NB4 (cell line): ENCODE measurements at regions not wholly inside any gene's neighbourhood (a gene's known extent, or its start where the extent isn't known, plus 50 kb on each side); places are given as distances from the start of the nearest gene placed in this dataset.

ENCODE experiments used
- DNase-seq: peaks from one replicate; pipeline ENCODE4 v3.0.0; 2010; ENCODE audit warnings: low read depth
- H3K4me3 ChIP-seq: one replicate; pipeline ENCODE4 v1.5.1; 2011; ENCODE audit warnings: mild to moderate bottlenecking, low read depth, low read length, moderate library complexity
- MAX ChIP-seq: IDR thresholded peaks from 2 replicates; pipeline ENCODE4 v1.6.1; 2011; ENCODE audit warnings: low read depth, low read length
- MYC ChIP-seq: IDR thresholded peaks from 2 replicates; pipeline ENCODE4 v1.6.1; 2011; ENCODE audit warnings: low read depth, low read length
- POLR2A ChIP-seq: IDR thresholded peaks from 2 replicates; pipeline ENCODE4 v1.6.1; 2011; ENCODE audit warnings: mild to moderate bottlenecking; ENCODE audit not compliant: insufficient read length; ENCODE audit errors: extremely low read depth
- TF ChIP-seq, protein P1 (sequence below): IDR thresholded peaks from one replicate; pipeline ENCODE4 v1.5.1; 2012; ENCODE audit warnings: low read depth, low read length

- TF ChIP-seq, protein P1, sequence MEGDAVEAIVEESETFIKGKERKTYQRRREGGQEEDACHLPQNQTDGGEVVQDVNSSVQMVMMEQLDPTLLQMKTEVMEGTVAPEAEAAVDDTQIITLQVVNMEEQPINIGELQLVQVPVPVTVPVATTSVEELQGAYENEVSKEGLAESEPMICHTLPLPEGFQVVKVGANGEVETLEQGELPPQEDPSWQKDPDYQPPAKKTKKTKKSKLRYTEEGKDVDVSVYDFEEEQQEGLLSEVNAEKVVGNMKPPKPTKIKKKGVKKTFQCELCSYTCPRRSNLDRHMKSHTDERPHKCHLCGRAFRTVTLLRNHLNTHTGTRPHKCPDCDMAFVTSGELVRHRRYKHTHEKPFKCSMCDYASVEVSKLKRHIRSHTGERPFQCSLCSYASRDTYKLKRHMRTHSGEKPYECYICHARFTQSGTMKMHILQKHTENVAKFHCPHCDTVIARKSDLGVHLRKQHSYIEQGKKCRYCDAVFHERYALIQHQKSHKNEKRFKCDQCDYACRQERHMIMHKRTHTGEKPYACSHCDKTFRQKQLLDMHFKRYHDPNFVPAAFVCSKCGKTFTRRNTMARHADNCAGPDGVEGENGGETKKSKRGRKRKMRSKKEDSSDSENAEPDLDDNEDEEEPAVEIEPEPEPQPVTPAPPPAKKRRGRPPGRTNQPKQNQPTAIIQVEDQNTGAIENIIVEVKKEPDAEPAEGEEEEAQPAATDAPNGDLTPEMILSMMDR = no peak
- no peak for TF ChIP-seq MYC
- TF ChIP-seq MAX = no peak
- TF ChIP-seq POLR2A = no peak
- H3K4me3 ChIP-seq = no peak overlapping the region
- no peak for DNase-seq
Observed at GRCh38 chr4:61128682-61129081, 71.4 kb upstream of the ADGRL3 start.

DNA sequence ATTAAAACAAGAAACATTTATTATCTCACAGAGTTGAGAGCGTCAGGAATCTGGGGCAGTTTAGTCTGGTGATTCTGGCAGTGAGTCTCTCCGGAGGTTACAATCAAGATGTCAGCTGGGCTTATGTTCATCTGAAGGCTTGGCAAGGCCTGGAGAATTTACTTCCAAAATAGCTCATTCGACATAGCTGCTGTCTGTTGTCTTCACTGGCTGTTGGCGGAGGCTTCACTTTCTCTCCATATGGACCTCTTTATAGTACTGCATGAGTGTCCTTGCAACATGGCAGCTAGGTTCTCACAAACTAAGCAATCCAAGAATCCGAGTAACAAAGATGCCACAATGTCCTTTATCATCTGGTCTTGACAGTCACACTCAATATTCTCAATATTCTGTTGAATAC lies 70.2 kb upstream of the ADGRL3 start:
- TF ChIP-seq, protein P1 = no peak
- no peak for TF ChIP-seq POLR2A
- TF ChIP-seq MAX = no peak
- no peak for TF ChIP-seq MYC

DNA sequence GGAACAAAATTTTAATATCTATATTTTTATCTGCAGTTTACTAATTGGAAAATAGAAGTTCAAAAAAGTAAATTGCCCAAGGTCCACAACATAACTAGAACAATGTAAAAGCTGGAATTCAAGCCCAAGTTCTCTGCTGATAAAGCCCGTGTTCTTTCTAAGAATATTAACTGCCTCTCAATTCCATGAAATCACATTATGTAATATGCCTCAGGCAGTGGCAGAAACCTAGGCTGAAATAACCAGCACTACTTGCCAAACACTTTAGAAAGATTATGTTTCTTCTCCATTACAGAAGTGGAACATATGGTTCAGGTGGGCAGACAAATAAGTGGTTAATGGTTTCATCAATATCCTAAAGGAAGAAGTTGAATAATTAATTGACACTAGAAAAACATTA lies 56.7 kb upstream of the ADGRL3 start:
- TF ChIP-seq, protein P1 = no peak
- TF ChIP-seq POLR2A (no peak), MAX (no peak), MYC (no peak)
- H3K4me3 ChIP-seq = no peak overlapping the region
- no peak for DNase-seq

More for the DNA sequence above, 70.2 kb upstream of the ADGRL3 start:
- no peak overlapping the region for H3K4me3 ChIP-seq
- no peak for DNase-seq

- TF ChIP-seq MAX = no peak
- TF ChIP-seq, protein P1 = no peak
- no peak for TF ChIP-seq MYC
- no peak for TF ChIP-seq POLR2A
- DNase-seq = peak; percentile 9
- no peak overlapping the region for H3K4me3 ChIP-seq
Observed at GRCh38 chr4:61149278-61149677, 50.8 kb upstream of the ADGRL3 start.
